ENCODE measurements at regions not wholly inside any gene's neighbourhood (a gene's known extent, or its start where the extent isn't known, plus 50 kb on each side); places are given as distances from the start of the nearest gene placed in this dataset.
"Not testable (repeated sequence)": the region's sequence is repeated elsewhere in the genome, so short reads cannot be mapped to it uniquely, and the experiment has no call there.

GRCh38 chr14:38948171-38948570 lies 154.9 kb downstream of the SEC23A start:
- ATAC-seq (no peak), DNase-seq (no peak)
- Histone ChIP-seq H3K27me3 (no peaks in the 10 kb centered on the region), H3K4me1 (no peaks in the 10 kb centered on the region), H3K4me3 (no peak overlapping the region), H3K36me3 (no peaks in the 10 kb centered on the region), H3K9me3 (no peaks in the 10 kb centered on the region), H3K27ac (no peak overlapping the region)
- TF ChIP-seq CTCF (IDR thresholded peaks at IDR 0.05), result no peak
- intact Hi-C loops (cut with DNase I), result no loop called here

GRCh38 chr14:38947343-38947742 lies 155.7 kb downstream of the SEC23A start:
- H3K4me3 ChIP-seq, result no peak overlapping the region
- H3K36me3 ChIP-seq, result no peaks in the 10 kb centered on the region
- no peaks in the 10 kb centered on the region for H3K27me3 ChIP-seq
- no peak overlapping the region for H3K27ac ChIP-seq
- ATAC-seq, result no peak
- no peak for TF ChIP-seq CTCF (IDR thresholded peaks at IDR 0.05)
- intact Hi-C loops (cut with DNase I), result no loop called here
- no peaks in the 10 kb centered on the region for H3K9me3 ChIP-seq
- DNase-seq, result no peak
- no peaks in the 10 kb centered on the region for H3K4me1 ChIP-seq

- no peak for ATAC-seq
- no peaks in the 10 kb centered on the region for H3K27me3 ChIP-seq
- H3K4me3 ChIP-seq, result no peak overlapping the region
- H3K36me3 ChIP-seq, result no peaks in the 10 kb centered on the region
- H3K27ac ChIP-seq, result no peak overlapping the region
- H3K4me1 ChIP-seq, result no peaks in the 10 kb centered on the region
- peak in 1 of 4 donors; percentile 30 for DNase-seq
- no peaks in the 10 kb centered on the region for H3K9me3 ChIP-seq
- no peak for TF ChIP-seq CTCF (IDR thresholded peaks at IDR 0.05)
- intact Hi-C loops (cut with DNase I), result no loop called here
Measured at GRCh38 chr14:38944691-38945090, 158.3 kb downstream of the SEC23A start.

GRCh38 chr14:38941488-38941887 lies 161.5 kb downstream of the SEC23A start:
- Histone ChIP-seq H3K27me3 (no peaks in the 10 kb centered on the region), H3K36me3 (no peaks in the 10 kb centered on the region), H3K27ac (no peak overlapping the region), H3K4me1 (no peaks in the 10 kb centered on the region), H3K4me3 (no peak overlapping the region), H3K9me3 (peaks cover 0 to 9% of the 10 kb centered on the region in 2 donors)
- intact Hi-C loops (cut with DNase I), result no loop called here
- no peak for ATAC-seq
- DNase-seq, result no peak
- TF ChIP-seq CTCF (IDR thresholded peaks at IDR 0.05), result no peak

- H3K4me3 ChIP-seq; ATAC-seq; H3K27ac ChIP-seq; H3K4me1 ChIP-seq; H3K27me3 ChIP-seq; DNase-seq; H3K36me3 ChIP-seq; H3K9me3 ChIP-seq; intact Hi-C loops (cut with DNase I): not testable (repeated sequence)
Measured at GRCh38 chr14:38932653-38933000, 170.4 kb downstream of the SEC23A start.

- Histone ChIP-seq H3K27me3 (no peaks in the 10 kb centered on the region), H3K9me3 (peaks cover 0 to 6% of the 10 kb centered on the region in 2 donors), H3K36me3 (no peaks in the 10 kb centered on the region), H3K4me3 (no peak overlapping the region), H3K27ac (no peak overlapping the region), H3K4me1 (no peaks in the 10 kb centered on the region)
- ATAC-seq, result no peak
- DNase-seq, result no peak
- intact Hi-C loops (cut with DNase I), result no loop called here
- no peak for TF ChIP-seq CTCF (IDR thresholded peaks at IDR 0.05)
Measured at GRCh38 chr14:38931969-38932652, 170.9 kb downstream of the SEC23A start.

All from left lung (tissue), 4 donors.